Epithelial cell of esophagus (primary cell): ENCODE measurements at regions not wholly inside any gene's neighbourhood (a gene's known extent, or its start where the extent isn't known, plus 50 kb on each side); places are given as distances from the start of the nearest gene placed in this dataset.
"Not testable (repeated sequence)": the region's sequence is repeated elsewhere in the genome, so short reads cannot be mapped to it uniquely, and the experiment has no call there.

Source experiments
- DNase-seq: peaks from one replicate; pipeline ENCODE4 v3.0.0; 2010; ENCODE audit warnings: low read depth
- H3K4me3 ChIP-seq: 2 replicates; pipeline ENCODE4 v1.5.1; 2011; ENCODE audit warnings: mild to moderate bottlenecking, low read length, control low read depth
- TF ChIP-seq, protein P1 (sequence below): IDR thresholded peaks from 2 replicates; pipeline ENCODE4 v1.5.1; 2011; ENCODE audit warnings: low read depth, mild to moderate bottlenecking, low read length, control low read depth, inconsistent platforms; ENCODE audit not compliant: insufficient read depth; ENCODE audit errors: missing control alignments

DNA sequence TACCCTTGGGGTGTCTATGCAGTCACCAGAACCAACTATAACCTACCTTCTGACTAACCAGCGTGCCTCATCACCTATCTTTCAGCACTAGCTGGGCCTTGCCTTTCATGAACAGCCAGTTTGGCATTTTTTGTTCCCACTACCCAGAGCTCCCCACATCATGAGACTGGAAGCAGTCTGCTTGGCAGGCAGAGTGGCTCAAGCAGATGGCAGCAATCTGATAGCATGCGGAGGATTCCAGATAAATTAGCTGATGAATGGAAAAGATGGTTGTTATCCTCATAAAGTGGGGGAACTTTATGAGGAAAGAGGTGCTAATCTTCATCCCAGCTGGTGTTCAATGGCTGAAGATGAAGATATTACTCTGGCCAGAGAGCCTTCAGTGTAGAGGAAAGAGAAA, 243.2 kb upstream of the EDA2R start:
- TF ChIP-seq, protein P1, sequence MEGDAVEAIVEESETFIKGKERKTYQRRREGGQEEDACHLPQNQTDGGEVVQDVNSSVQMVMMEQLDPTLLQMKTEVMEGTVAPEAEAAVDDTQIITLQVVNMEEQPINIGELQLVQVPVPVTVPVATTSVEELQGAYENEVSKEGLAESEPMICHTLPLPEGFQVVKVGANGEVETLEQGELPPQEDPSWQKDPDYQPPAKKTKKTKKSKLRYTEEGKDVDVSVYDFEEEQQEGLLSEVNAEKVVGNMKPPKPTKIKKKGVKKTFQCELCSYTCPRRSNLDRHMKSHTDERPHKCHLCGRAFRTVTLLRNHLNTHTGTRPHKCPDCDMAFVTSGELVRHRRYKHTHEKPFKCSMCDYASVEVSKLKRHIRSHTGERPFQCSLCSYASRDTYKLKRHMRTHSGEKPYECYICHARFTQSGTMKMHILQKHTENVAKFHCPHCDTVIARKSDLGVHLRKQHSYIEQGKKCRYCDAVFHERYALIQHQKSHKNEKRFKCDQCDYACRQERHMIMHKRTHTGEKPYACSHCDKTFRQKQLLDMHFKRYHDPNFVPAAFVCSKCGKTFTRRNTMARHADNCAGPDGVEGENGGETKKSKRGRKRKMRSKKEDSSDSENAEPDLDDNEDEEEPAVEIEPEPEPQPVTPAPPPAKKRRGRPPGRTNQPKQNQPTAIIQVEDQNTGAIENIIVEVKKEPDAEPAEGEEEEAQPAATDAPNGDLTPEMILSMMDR, result no peak
- H3K4me3 ChIP-seq, result no peak overlapping the region
- no peak for DNase-seq

DNA sequence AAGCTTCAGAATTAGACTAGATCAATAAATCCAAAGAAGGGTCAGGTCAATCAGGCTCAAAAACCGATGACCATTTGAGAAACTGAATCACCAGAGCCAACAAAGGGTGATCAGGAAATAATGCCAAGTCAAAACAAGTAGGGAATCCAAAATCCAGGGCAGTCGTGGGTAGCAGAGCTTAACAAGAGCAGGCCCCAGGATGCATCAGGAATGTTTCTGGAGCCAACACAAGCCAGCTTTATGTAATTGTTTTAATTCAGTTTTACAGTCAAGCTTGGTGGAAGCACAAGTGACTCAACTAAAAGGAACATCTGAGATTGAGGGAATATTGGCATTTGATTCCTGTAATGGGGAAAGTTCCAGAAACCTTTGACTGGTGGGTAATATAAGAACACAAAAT, 237.9 kb upstream of the EDA2R start:
- no peak for DNase-seq
- TF ChIP-seq, protein P1, result no peak
- no peak overlapping the region for H3K4me3 ChIP-seq

DNA sequence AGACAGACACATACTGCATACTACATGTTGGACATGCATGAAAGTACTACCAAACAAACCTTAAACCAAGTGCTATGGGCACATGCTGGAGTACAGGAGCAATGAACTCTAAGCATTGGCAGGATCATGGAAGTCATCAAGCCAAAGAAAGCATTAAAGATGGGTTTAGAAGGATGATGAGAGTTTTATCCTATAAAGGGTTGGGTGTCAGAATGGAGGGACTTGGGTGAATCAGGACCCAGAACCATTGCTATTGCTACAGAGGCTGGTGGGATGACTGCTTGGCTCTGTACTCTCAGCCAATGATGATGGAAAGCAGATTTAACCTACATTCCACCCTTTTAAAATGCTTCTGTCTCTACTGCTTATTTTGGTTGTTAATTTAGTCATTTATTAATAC, 233.9 kb upstream of the EDA2R start:
- no peak for DNase-seq

DNA sequence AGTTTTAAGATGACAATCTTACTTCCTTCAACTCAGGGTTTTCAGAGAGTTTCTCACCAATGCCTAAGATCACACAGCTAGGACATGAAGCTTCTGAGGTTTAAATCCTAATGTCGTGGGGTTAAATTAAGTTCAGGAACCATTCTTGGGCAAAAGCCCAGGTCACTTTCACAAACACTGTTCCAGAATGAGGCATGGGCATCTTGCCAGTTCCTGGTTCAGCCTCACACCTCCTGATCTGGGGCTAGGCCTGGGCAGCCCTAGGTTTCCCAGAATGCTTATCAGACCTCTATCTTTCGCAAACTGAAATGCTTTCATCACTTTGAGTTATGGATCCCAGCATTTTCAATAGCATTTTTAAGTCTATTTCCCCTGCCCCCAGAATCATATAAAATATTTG, 224.8 kb upstream of the EDA2R start:
- TF ChIP-seq, protein P1, result no peak
- H3K4me3 ChIP-seq, result no peak overlapping the region
- DNase-seq, result no peak

More for the DNA sequence above, 233.9 kb upstream of the EDA2R start:
- H3K4me3 ChIP-seq, result no peak overlapping the region
- TF ChIP-seq, protein P1, result no peak

DNA sequence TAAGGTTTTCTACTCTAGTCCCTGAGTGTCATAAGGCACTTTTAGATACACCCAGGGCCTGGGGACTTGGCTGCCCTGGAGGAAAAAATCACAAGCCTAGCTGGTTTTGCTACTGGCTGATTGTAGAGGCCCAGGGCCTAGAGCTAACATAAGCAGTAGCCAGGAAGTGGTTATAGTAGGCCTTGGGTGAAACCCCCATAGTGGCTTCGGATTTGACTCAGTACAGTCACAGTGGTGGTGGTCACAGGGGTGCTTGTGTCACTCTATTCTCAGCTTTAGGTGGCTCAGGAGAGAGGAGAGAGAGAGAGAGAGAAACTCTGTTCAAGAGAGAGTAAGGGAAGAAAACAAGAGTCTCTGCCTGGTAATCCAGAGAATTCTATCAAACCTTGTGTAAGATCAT, 194.5 kb upstream of the EDA2R start:
- no peak overlapping the region for H3K4me3 ChIP-seq
- TF ChIP-seq, protein P1, result no peak
- no peak for DNase-seq

DNA sequence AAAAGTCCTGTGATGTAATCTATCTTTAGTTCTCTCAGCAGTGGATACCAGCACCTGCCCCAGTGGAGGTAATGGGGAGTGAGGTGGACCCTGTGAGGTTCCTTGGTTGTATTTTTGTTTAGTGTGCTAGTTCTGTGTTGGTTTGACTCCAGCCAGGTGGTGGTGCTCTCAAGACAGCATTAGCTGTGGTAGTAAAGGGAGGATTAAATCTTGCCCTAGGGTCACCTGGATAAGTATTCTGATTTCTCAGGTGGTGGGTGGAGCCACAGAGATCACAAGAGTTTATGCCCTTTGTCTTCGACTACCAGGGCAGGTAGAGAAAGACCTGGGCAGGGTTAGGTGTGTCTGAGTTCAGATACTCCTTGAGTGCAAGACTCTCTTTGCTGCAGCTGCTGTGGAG, 176.3 kb upstream of the EDA2R start:
- H3K4me3 ChIP-seq, result no peak overlapping the region
- DNase-seq, result no peak
- TF ChIP-seq, protein P1, result no peak

DNA sequence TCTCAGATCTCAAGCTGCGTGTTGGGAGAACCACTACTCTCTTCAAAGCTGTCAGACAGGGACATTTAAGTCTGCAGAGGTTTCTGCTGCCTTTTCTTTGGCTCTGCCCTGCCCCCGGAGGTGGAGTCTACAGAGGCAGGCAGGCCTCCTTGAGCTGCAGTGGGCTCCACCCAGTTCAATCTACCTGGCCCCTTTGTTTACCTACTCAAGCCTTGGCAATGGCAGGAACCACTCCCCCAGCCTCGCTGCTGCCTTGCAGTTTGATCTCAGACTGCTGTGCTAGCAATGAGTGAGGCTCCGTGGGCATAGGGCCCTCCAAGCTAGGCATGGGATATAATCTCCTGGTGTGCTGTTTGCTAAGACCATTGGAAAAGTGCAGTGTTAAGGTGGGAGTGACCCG, 155.6 kb upstream of the EDA2R start:
- DNase-seq, H3K4me3 ChIP-seq: not testable (repeated sequence)

DNA sequence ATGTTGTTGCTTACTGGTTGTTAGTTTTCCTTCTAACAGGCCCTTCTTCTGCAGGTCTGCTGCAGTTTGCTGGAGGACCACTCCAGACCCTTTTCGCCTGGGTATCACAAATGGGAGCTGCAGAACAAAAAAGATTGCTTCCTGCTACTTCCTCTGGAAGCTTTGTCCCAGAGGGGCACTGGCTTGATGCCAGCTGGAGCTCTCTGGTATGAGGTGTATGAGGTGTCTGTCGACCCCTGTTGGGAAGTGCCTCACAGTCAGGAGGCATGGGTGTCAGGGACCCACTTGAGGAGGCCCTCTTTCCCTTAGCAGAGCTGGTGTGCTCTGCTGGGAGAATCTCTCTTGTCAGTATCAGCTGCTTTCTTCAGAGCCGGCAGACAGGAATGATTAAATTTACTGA, 127.4 kb upstream of the EDA2R start:
- no peak overlapping the region for H3K4me3 ChIP-seq
- TF ChIP-seq, protein P1, result no peak

More for the DNA sequence above, 127.4 kb upstream of the EDA2R start:
- DNase-seq, result no peak
